WTC11 (cell line): ENCODE measurements at regions not wholly inside any gene's neighbourhood (a gene's known extent, or its start where the extent isn't known, plus 50 kb on each side); places are given as distances from the start of the nearest gene placed in this dataset.

Source experiments
- ATAC-seq: fragments of 200-7000 bp; cut with Tn5 transposase; 2 replicates; pipeline ENCODE4 v1.10.0; 2021; ENCODE audit warnings: mild to moderate bottlenecking, moderate library complexity
- CTCF ChIA-PET: fragments of 300-600 bp; sonication (Branson Sonifier 250); formaldehyde crosslinking; loops from one replicate; lab custom pipeline; 2021; ENCODE audit warnings: antibody characterized with exemption; lab: Charles Lee
- POLR2A ChIA-PET: fragments of 350-600 bp; sonication (Branson Sonifier 250); formaldehyde crosslinking; loops from one replicate; lab custom pipeline; 2021; ENCODE audit warnings: antibody characterized with exemption; lab: Charles Lee
- DNase-seq: peaks from one replicate; pipeline ENCODE4 v3.0.0; 2021; ENCODE audit warnings: low spot score
- H3K27ac Mint-ChIP-seq: 2 replicates; pipeline ENCODE4 v1.8.0; 2021; ENCODE audit warnings: mixed read lengths
- H3K27me3 Mint-ChIP-seq: 2 replicates; pipeline ENCODE4 v1.8.0; 2021; ENCODE audit warnings: low read depth, mild to moderate bottlenecking, moderate library complexity, mixed read lengths
- H3K36me3 Mint-ChIP-seq: 2 replicates; pipeline ENCODE4 v1.8.0; 2021; ENCODE audit warnings: mixed read lengths
- H3K4me1 Mint-ChIP-seq: 2 replicates; pipeline ENCODE4 v1.8.0; 2022; ENCODE audit warnings: mixed read lengths
- H3K4me3 Mint-ChIP-seq: 2 replicates; pipeline ENCODE4 v1.8.0; 2021; ENCODE audit warnings: mild to moderate bottlenecking, moderate library complexity, mixed read lengths
- H3K9me3 Mint-ChIP-seq: 2 replicates; pipeline ENCODE4 v1.8.0; 2021; ENCODE audit warnings: mixed read lengths
- FOXJ3 ChIP-seq: sonication (generic); formaldehyde crosslinking; IDR thresholded peaks from 2 replicates; pipeline ENCODE4 v1.9.0; 2021; ENCODE audit warnings: missing genetic modification reagents, mild to moderate bottlenecking, borderline replicate concordance
- JUN ChIP-seq: sonication (generic); formaldehyde crosslinking; IDR thresholded peaks from 2 replicates; pipeline ENCODE4 v1.8.0; 2023; ENCODE audit warnings: mild to moderate bottlenecking, missing genetic modification reagents
- NFE2L1 ChIP-seq: sonication (generic); formaldehyde crosslinking; IDR thresholded peaks from 2 replicates; pipeline ENCODE4 v1.8.1; 2023; ENCODE audit warnings: missing genetic modification reagents
- NR1H2 ChIP-seq: sonication (generic); formaldehyde crosslinking; IDR thresholded peaks from 2 replicates; pipeline ENCODE4 v1.9.0; 2021; ENCODE audit warnings: mild to moderate bottlenecking, moderate library complexity, missing genetic modification reagents
- NR3C1 ChIP-seq: sonication (generic); formaldehyde crosslinking; conservative IDR thresholded peaks from 2 replicates; pipeline ENCODE4 v1.8.1; 2023; ENCODE audit warnings: low read depth, mild to moderate bottlenecking, missing genetic modification reagents
- OVOL2 ChIP-seq: fragments of 250-450 bp; sonication (Bioruptor Pico); IDR thresholded peaks from 2 replicates; pipeline ENCODE4 v1.9.0; 2021; ENCODE audit warnings: mild to moderate bottlenecking, borderline replicate concordance
- PRRX2 ChIP-seq: fragments of 250-450 bp; sonication (Bioruptor Pico); IDR thresholded peaks from 2 replicates; pipeline ENCODE4 v1.8.0; 2021; ENCODE audit warnings: mild to moderate bottlenecking
- SOX15 ChIP-seq: fragments of 250-450 bp; sonication (Bioruptor Pico); IDR thresholded peaks from 2 replicates; pipeline ENCODE4 v1.9.0; 2021; ENCODE audit warnings: mild to moderate bottlenecking
- ZBTB21 ChIP-seq: sonication (generic); formaldehyde crosslinking; IDR thresholded peaks from 2 replicates; pipeline ENCODE4 v1.8.1; 2023; ENCODE audit warnings: mild to moderate bottlenecking, missing genetic modification reagents, borderline replicate concordance
- ZNF263 ChIP-seq: sonication (generic); formaldehyde crosslinking; IDR thresholded peaks from 2 replicates; pipeline ENCODE4 v1.8.1; 2022; ENCODE audit warnings: low read depth, mild to moderate bottlenecking, moderate library complexity, missing genetic modification reagents
- ZNF317 ChIP-seq: sonication (generic); formaldehyde crosslinking; IDR thresholded peaks from 2 replicates; pipeline ENCODE4 v1.8.1; 2023; ENCODE audit warnings: low read depth, mild to moderate bottlenecking, moderate library complexity, missing genetic modification reagents, borderline replicate concordance
- ZNF423 ChIP-seq: fragments of 250-450 bp; sonication (Bioruptor Pico); IDR thresholded peaks from 2 replicates; pipeline ENCODE4 v2.1.2; 2022; ENCODE audit warnings: mild to moderate bottlenecking, moderate library complexity
- TF ChIP-seq, protein P1 (sequence below): sonication (generic); formaldehyde crosslinking; IDR thresholded peaks from 2 replicates; pipeline ENCODE4 v1.8.0; 2022; ENCODE audit warnings: mild to moderate bottlenecking, missing genetic modification reagents
- TF ChIP-seq, protein P2 (sequence below): sonication (generic); formaldehyde crosslinking; IDR thresholded peaks from 2 replicates; pipeline ENCODE4 v1.8.0; 2023; ENCODE audit warnings: missing genetic modification reagents, mild to moderate bottlenecking, borderline replicate concordance
- TF ChIP-seq, protein P3 (sequence below): fragments of 250-450 bp; sonication (Bioruptor Pico); conservative IDR thresholded peaks from 2 replicates; pipeline ENCODE4 v1.9.0; 2021; ENCODE audit warnings: mild to moderate bottlenecking
- TF ChIP-seq, protein P4 (sequence below): fragments of 250-450 bp; sonication (Bioruptor Pico); IDR thresholded peaks from 2 replicates; pipeline ENCODE4 v2.1.2; 2022; ENCODE audit warnings: mild to moderate bottlenecking, moderate library complexity
- TF ChIP-seq, protein P5 (sequence below): sonication (generic); formaldehyde crosslinking; conservative IDR thresholded peaks from 2 replicates; pipeline ENCODE4 v1.8.1; 2022; ENCODE audit warnings: mild to moderate bottlenecking, missing genetic modification reagents
- TF ChIP-seq, protein P6 (sequence below): sonication (generic); formaldehyde crosslinking; IDR thresholded peaks from 2 replicates; pipeline ENCODE4 v1.8.1; 2022; ENCODE audit warnings: mild to moderate bottlenecking, missing genetic modification reagents, moderate library complexity, borderline replicate concordance

DNA sequence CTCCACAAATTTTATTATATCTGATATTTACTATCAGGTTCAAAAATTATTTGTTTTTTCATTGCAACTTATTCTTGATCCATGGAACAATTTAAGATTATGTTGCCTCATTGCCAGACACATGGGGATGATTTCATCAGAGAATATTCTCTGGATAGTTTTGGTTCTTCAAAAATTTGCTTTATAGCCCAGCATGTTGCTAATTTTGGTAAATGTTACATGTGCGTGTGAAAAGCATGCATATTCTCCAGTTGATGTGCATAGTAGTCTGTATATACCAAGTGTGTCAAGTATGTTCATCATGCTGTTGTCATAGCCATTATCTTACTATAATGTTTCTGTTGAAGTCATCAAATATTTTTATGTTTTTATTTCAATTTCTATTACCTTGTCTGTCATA, 122.3 kb downstream of the RFC3 start (continued):
- TF ChIP-seq, protein P1, sequence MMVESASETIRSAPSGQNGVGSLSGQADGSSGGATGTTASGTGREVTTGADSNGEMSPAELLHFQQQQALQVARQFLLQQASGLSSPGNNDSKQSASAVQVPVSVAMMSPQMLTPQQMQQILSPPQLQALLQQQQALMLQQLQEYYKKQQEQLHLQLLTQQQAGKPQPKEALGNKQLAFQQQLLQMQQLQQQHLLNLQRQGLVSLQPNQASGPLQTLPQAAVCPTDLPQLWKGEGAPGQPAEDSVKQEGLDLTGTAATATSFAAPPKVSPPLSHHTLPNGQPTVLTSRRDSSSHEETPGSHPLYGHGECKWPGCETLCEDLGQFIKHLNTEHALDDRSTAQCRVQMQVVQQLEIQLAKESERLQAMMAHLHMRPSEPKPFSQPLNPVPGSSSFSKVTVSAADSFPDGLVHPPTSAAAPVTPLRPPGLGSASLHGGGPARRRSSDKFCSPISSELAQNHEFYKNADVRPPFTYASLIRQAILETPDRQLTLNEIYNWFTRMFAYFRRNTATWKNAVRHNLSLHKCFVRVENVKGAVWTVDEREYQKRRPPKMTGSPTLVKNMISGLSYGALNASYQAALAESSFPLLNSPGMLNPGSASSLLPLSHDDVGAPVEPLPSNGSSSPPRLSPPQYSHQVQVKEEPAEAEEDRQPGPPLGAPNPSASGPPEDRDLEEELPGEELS (CRISPR knock-in tag), result no peak
- TF ChIP-seq ZBTB21 (CRISPR knock-in tag), result no peak
- TF ChIP-seq, all 79 proteins: peak for 0

DNA sequence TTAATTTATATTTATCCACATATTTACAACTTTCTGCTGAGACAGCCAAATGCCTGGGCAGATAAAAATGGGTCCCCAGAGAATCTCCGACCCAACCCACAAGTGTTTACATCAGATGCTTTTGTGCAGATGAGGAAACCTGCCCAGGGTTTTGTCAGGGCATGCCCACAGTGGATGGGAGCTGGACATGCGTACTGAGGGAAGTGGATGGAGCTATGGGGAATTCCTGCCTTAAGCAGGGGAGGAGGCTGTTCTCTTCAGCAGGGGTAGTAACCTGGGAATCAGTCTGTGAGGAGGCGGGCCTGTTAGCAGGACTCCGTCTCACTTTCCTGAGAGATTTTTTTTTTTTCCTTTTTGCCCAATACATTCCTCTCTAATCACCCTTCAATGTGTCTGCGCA, 122.9 kb downstream of the RFC3 start:
- peak overlapping the region; percentile 48; the same call in 1 of the 2 replicates for H3K27ac Mint-ChIP-seq
- TF ChIP-seq ZNF317 (CRISPR knock-in tag), result no peak
- TF ChIP-seq OVOL2 (CRISPR knock-in tag), result no peak
- TF ChIP-seq, all 79 proteins: peak for 0
- ATAC-seq (peak; percentile 91), DNase-seq (peak; percentile 11)
- Mint-ChIP-seq H3K27me3 (no peaks in the 10 kb centered on the region; the same call in 1 of the 2 replicates), H3K4me3 (no peak overlapping the region), H3K9me3 (peaks cover 11% of the 10 kb centered on the region), H3K4me1 (peaks cover 38% of the 10 kb centered on the region), H3K36me3 (peaks cover 10% of the 10 kb centered on the region)
- CTCF ChIA-PET, result no interaction called here
- POLR2A ChIA-PET, result no interaction called here

DNA sequence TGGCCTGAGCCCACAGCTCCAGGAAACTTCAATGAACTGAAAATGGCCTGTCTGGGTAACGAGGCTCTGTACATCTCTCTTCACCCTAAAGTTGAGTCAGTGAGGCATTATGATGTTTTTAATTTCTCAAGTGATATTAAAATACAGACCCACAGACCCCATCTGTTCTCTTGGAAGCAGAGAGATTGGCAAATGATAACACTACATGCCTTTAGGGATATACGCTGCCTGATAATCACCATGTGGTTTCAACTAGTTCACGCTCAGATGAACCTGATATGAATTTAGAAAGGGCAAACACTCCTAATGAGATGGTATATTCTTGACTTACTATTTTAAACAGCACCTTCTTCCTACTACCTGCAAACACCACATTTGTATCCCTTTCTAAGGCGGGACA, 127.5 kb downstream of the RFC3 start:
- ChIA-PET POLR2A (interaction anchor here (1.3 kb wide), 1 partner anchor 11 kb away, joined by 3 read pairs; no protein-coding TSS in a partner anchor), CTCF (no interaction called here)
- no peak overlapping the region for H3K27ac Mint-ChIP-seq
- H3K27me3 Mint-ChIP-seq, result peaks cover 27% of the 10 kb centered on the region
- peaks cover 18% of the 10 kb centered on the region for H3K36me3 Mint-ChIP-seq
- peaks cover 11% of the 10 kb centered on the region for H3K9me3 Mint-ChIP-seq
- no peak overlapping the region for H3K4me3 Mint-ChIP-seq
- H3K4me1 Mint-ChIP-seq, result peaks cover 27% of the 10 kb centered on the region
- TF ChIP-seq, protein P2, sequence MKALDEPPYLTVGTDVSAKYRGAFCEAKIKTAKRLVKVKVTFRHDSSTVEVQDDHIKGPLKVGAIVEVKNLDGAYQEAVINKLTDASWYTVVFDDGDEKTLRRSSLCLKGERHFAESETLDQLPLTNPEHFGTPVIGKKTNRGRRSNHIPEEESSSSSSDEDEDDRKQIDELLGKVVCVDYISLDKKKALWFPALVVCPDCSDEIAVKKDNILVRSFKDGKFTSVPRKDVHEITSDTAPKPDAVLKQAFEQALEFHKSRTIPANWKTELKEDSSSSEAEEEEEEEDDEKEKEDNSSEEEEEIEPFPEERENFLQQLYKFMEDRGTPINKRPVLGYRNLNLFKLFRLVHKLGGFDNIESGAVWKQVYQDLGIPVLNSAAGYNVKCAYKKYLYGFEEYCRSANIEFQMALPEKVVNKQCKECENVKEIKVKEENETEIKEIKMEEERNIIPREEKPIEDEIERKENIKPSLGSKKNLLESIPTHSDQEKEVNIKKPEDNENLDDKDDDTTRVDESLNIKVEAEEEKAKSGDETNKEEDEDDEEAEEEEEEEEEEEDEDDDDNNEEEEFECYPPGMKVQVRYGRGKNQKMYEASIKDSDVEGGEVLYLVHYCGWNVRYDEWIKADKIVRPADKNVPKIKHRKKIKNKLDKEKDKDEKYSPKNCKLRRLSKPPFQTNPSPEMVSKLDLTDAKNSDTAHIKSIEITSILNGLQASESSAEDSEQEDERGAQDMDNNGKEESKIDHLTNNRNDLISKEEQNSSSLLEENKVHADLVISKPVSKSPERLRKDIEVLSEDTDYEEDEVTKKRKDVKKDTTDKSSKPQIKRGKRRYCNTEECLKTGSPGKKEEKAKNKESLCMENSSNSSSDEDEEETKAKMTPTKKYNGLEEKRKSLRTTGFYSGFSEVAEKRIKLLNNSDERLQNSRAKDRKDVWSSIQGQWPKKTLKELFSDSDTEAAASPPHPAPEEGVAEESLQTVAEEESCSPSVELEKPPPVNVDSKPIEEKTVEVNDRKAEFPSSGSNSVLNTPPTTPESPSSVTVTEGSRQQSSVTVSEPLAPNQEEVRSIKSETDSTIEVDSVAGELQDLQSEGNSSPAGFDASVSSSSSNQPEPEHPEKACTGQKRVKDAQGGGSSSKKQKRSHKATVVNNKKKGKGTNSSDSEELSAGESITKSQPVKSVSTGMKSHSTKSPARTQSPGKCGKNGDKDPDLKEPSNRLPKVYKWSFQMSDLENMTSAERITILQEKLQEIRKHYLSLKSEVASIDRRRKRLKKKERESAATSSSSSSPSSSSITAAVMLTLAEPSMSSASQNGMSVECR, result no peak
- no peak for TF ChIP-seq JUN (CRISPR knock-in tag)
- TF ChIP-seq FOXJ3 (CRISPR knock-in tag), result no peak
- ATAC-seq (no peak), DNase-seq (no peak)

DNA sequence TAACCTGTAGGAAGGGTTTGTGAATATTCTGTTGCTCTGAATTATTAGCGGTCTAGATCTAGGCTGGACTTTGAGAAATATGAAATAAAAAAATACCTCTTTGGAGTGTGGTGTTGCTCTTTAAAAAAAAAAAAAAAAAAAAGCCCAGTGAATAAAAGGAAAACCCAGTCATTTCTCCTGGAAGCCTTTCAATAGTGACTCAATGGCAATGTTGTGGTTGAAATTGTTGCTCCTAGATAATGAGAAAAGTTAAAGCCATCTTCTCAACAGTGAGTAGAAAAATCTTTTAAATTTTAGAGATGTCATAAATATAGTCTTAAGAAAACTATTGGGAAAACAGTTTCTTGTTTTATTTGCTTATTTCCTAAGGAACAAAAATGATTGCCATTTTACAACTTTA, 135.3 kb downstream of the RFC3 start:
- POLR2A ChIA-PET, result no interaction called here
- DNase-seq, result no peak
- H3K27ac Mint-ChIP-seq, result no peak overlapping the region
- TF ChIP-seq, protein P3, sequence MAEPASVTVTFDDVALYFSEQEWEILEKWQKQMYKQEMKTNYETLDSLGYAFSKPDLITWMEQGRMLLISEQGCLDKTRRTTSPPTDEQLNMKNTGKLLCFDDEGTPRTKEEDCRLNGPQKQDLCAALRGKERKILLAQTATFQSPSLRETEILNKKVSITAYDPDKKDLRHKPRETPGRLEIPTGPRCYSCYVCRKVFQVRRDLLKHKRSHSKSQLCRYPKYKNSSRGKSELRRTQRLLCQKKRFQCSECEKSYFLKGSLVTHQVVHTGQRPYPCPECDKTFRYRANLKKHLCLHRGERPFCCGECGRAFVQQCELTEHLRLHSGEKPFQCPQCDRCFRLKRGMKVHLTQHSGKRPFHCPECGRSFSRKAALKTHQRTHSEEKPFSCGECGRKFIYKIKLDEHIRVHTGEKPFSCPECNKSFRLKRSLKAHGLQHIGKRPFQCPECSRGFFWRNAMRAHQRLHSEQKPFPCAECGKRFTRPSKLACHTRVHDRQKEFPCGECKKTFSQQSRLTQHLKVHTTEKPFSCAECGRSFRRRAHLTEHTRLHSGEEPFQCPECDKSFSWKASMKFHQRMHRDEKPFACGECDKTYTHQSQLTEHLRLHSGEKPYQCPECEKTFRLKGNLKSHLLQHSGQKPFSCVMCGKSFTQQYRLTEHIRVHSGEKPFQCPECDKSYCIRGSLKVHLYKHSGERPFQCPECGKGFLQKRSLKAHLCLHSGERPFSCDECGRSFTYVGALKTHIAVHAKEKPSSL (CRISPR knock-in tag), result no peak
- TF ChIP-seq, protein P4, sequence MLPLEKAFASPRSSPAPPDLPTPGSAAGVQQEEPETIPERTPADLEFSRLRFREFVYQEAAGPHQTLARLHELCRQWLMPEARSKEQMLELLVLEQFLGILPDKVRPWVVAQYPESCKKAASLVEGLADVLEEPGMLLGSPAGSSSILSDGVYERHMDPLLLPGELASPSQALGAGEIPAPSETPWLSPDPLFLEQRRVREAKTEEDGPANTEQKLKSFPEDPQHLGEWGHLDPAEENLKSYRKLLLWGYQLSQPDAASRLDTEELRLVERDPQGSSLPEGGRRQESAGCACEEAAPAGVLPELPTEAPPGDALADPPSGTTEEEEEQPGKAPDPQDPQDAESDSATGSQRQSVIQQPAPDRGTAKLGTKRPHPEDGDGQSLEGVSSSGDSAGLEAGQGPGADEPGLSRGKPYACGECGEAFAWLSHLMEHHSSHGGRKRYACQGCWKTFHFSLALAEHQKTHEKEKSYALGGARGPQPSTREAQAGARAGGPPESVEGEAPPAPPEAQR (CRISPR knock-in tag), result no peak
- TF ChIP-seq, protein P5, sequence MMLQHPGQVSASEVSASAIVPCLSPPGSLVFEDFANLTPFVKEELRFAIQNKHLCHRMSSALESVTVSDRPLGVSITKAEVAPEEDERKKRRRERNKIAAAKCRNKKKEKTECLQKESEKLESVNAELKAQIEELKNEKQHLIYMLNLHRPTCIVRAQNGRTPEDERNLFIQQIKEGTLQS (CRISPR knock-in tag), result no peak
- TF ChIP-seq SOX15 (CRISPR knock-in tag) (no peak), PRRX2 (CRISPR knock-in tag) (no peak), NR1H2 (CRISPR knock-in tag) (no peak), NR3C1 (CRISPR knock-in tag) (no peak), ZNF263 (CRISPR knock-in tag) (no peak), ZNF423 (CRISPR knock-in tag) (no peak), NFE2L1 (CRISPR knock-in tag) (no peak)
- TF ChIP-seq, protein P6, sequence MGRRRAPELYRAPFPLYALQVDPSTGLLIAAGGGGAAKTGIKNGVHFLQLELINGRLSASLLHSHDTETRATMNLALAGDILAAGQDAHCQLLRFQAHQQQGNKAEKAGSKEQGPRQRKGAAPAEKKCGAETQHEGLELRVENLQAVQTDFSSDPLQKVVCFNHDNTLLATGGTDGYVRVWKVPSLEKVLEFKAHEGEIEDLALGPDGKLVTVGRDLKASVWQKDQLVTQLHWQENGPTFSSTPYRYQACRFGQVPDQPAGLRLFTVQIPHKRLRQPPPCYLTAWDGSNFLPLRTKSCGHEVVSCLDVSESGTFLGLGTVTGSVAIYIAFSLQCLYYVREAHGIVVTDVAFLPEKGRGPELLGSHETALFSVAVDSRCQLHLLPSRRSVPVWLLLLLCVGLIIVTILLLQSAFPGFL (CRISPR knock-in tag), result no peak

More for the DNA sequence above, 135.3 kb downstream of the RFC3 start:
- ATAC-seq, result no peak
- CTCF ChIA-PET, result no interaction called here
- H3K9me3 Mint-ChIP-seq, result no peaks in the 10 kb centered on the region
- peaks cover 11% of the 10 kb centered on the region for H3K4me1 Mint-ChIP-seq
- no peak overlapping the region for H3K4me3 Mint-ChIP-seq
- peaks cover 12% of the 10 kb centered on the region for H3K27me3 Mint-ChIP-seq
- peaks cover 3% of the 10 kb centered on the region; the same call in 1 of the 2 replicates for H3K36me3 Mint-ChIP-seq
